Trophoblast cell (in vitro differentiated cells and primary cell): ENCODE measurements at regions not wholly inside any gene's neighbourhood (a gene's known extent, or its start where the extent isn't known, plus 50 kb on each side); places are given as distances from the start of the nearest gene placed in this dataset.

Experiments used
- DNase-seq, 2 donors: peaks; one replicate each; pipeline ENCODE4 v3.0.0-alpha.2; 2016
- H2AFZ ChIP-seq: 2 replicates; pipeline ENCODE4 v1.6.1; 2013; ENCODE audit warnings: low read length, moderate library complexity, mild to moderate bottlenecking; ENCODE audit not compliant: insufficient read depth, poor library complexity
- H2AK5ac ChIP-seq: 2 replicates; pipeline ENCODE4 v1.6.1; 2013; ENCODE audit warnings: mild to moderate bottlenecking, low read length
- H2BK120ac ChIP-seq: 2 replicates; pipeline ENCODE4 v1.6.1; 2013; ENCODE audit warnings: low read length, mild to moderate bottlenecking, moderate library complexity; ENCODE audit not compliant: insufficient read depth, poor library complexity
- H2BK12ac ChIP-seq: 2 replicates; pipeline ENCODE4 v1.6.1; 2013; ENCODE audit warnings: mild to moderate bottlenecking, low read length, moderate library complexity
- H2BK5ac ChIP-seq: 2 replicates; pipeline ENCODE4 v1.6.1; 2013; ENCODE audit warnings: low read length, low read depth, moderate library complexity, mild to moderate bottlenecking; ENCODE audit not compliant: poor library complexity
- H3K14ac ChIP-seq: 2 replicates; pipeline ENCODE4 v1.6.1; 2013; ENCODE audit warnings: mild to moderate bottlenecking, low read length
- H3K18ac ChIP-seq: 2 replicates; pipeline ENCODE4 v1.6.1; 2013; ENCODE audit warnings: mild to moderate bottlenecking, low read length
- H3K23ac ChIP-seq: 2 replicates; pipeline ENCODE4 v1.6.1; 2013; ENCODE audit warnings: low read length
- H3K27ac ChIP-seq: 2 replicates; pipeline ENCODE4 v1.5.1; 2013; ENCODE audit warnings: low read depth, mild to moderate bottlenecking, inconsistent platforms, low read length, moderate library complexity
- H3K27me3 ChIP-seq: 2 replicates; pipeline ENCODE4 v1.6.1; 2013; ENCODE audit warnings: inconsistent platforms, mild to moderate bottlenecking, low read length, moderate library complexity; ENCODE audit not compliant: insufficient read depth
- H3K36me3 ChIP-seq, 2 experiments: 1 replicate in 1 of 2; 2 replicates in 1 of 2; pipeline ENCODE4 v1.6.1; 2013; ENCODE audit warnings: low read length in 2 of 2, mild to moderate bottlenecking in 2 of 2, moderate library complexity in 1 of 2; ENCODE audit not compliant: insufficient read depth in 2 of 2, control insufficient read depth in 1 of 2
- H3K4ac ChIP-seq: 2 replicates; pipeline ENCODE4 v1.6.1; 2013; ENCODE audit warnings: low read depth, mild to moderate bottlenecking, low read length, moderate library complexity
- H3K4me1 ChIP-seq, 2 experiments: 1 replicate in 1 of 2; 2 replicates in 1 of 2; pipeline ENCODE4 v1.6.1; 2013; ENCODE audit warnings: low read length in 2 of 2, mild to moderate bottlenecking in 2 of 2, moderate library complexity in 1 of 2; ENCODE audit not compliant: insufficient read depth in 2 of 2, control insufficient read depth in 1 of 2
- H3K4me2 ChIP-seq: 2 replicates; pipeline ENCODE4 v1.6.1; 2013; ENCODE audit warnings: inconsistent platforms, mild to moderate bottlenecking, low read length, moderate library complexity
- H3K4me3 ChIP-seq: 2 replicates; pipeline ENCODE4 v1.5.1; 2013; ENCODE audit warnings: mild to moderate bottlenecking, low read depth, low read length, inconsistent platforms
- H3K79me1 ChIP-seq: one replicate; pipeline ENCODE4 v1.6.1; 2013; ENCODE audit warnings: low read length
- H3K79me2 ChIP-seq: 2 replicates; pipeline ENCODE4 v1.6.1; 2013; ENCODE audit warnings: low read length, mild to moderate bottlenecking; ENCODE audit not compliant: control insufficient read depth, insufficient read depth, poor library complexity
- H3K9ac ChIP-seq: 2 replicates; pipeline ENCODE4 v1.6.1; 2013; ENCODE audit warnings: mild to moderate bottlenecking, low read length
- H3K9me3 ChIP-seq: 2 replicates; pipeline ENCODE4 v1.6.1; 2013; ENCODE audit warnings: low read depth, mild to moderate bottlenecking, control low read depth, inconsistent platforms, low read length; ENCODE audit not compliant: insufficient read depth
- H4K12ac ChIP-seq: 2 replicates; pipeline ENCODE4 v1.6.1; 2013; ENCODE audit warnings: low read depth, mild to moderate bottlenecking, low read length, moderate library complexity
- H4K8ac ChIP-seq: 2 replicates; pipeline ENCODE4 v1.6.1; 2013; ENCODE audit warnings: low read depth, mild to moderate bottlenecking, low read length, moderate library complexity
- H4K91ac ChIP-seq: one replicate; pipeline ENCODE4 v1.6.1; 2013; ENCODE audit warnings: low read depth, mild to moderate bottlenecking, low read length, moderate library complexity
- WGBS: extraction: QIAGEN DNeasy Blood & Tissue Kit; methylation state at CpG from one replicate; pipeline ENCODE4 v1.1.7; 2013; ENCODE audit warnings: missing lambda C conversion rate; ENCODE audit not compliant: insufficient read length, insufficient coverage; ENCODE audit errors: extremely low coverage; 5-methylcytosine and 5-hydroxymethylcytosine counted together

DNA sequence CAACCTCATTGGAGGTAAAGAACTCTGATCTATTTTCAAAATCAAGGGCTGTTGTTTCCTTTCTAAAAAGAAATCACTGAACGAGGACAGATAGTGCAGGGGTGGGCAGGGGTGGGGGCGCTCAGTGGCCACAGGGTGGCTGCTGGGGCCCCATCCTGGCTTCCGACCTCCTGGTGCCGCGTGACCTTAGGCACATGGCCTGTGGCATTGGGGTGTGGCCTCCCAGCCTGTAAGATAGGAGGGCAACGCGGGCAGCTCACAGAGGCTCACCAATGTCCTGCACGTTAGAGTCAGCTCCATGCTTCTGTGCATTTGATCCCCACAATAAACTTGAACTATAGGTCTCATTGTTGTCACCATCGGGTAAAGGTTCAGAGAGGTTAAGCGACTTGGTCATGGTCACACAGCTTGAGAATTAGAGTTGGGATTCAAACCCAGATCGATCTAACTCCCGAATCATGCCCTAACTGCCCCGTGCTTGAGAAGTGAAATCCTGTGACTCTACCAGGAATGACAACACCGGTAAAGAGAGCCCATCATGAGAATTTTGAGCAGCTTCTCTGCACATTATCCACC lies 148.0 kb upstream of the SLC6A11 start:
- Histone ChIP-seq H3K18ac (no peak overlapping the region), H3K36me3 (no peaks in the 10 kb centered on the region), H3K4me1 (no peaks in the 10 kb centered on the region), H3K79me2 (no peaks in the 10 kb centered on the region), H3K9ac (no peak overlapping the region), H3K4me3 (no peak overlapping the region), H2BK120ac (no peak overlapping the region), H2BK12ac (no peak overlapping the region), H3K79me1 (no peaks in the 10 kb centered on the region), H2AK5ac (no peak overlapping the region), H3K27me3 (no peaks in the 10 kb centered on the region), H2BK5ac (no peak overlapping the region), H2AFZ (no peak overlapping the region), H4K8ac (no peak overlapping the region), H3K14ac (no peak overlapping the region), H3K23ac (no peak overlapping the region), H3K4me2 (no peak overlapping the region), H3K4ac (no peak overlapping the region), H3K27ac (no peak overlapping the region), H3K9me3 (peaks cover 2% of the 10 kb centered on the region), H4K12ac (no peak overlapping the region), H4K91ac (no peak overlapping the region)
- no peak for DNase-seq
- no CpG with 5 or more reads among the region's 14 CpGs for WGBS

- no peak for DNase-seq
- H2AFZ ChIP-seq, result no peak overlapping the region
- H3K4me1 ChIP-seq, result no peaks in the 10 kb centered on the region
- H2AK5ac ChIP-seq, result no peak overlapping the region
- H2BK120ac ChIP-seq, result no peak overlapping the region
- H3K4me2 ChIP-seq, result no peak overlapping the region
- no peak overlapping the region for H3K18ac ChIP-seq
- no peak overlapping the region for H4K91ac ChIP-seq
- no peaks in the 10 kb centered on the region for H3K27me3 ChIP-seq
- WGBS, result no CpG with 5 or more reads among the region's 6 CpGs
- H4K8ac ChIP-seq, result no peak overlapping the region
- no peak overlapping the region for H4K12ac ChIP-seq
- H3K14ac ChIP-seq, result no peak overlapping the region
- H3K9ac ChIP-seq, result no peak overlapping the region
- H3K9me3 ChIP-seq, result peaks cover 2% of the 10 kb centered on the region
- H3K4ac ChIP-seq, result no peak overlapping the region
- H3K23ac ChIP-seq, result no peak overlapping the region
- no peak overlapping the region for H3K27ac ChIP-seq
- no peak overlapping the region for H2BK12ac ChIP-seq
- no peaks in the 10 kb centered on the region for H3K79me1 ChIP-seq
- no peaks in the 10 kb centered on the region for H3K79me2 ChIP-seq
- no peaks in the 10 kb centered on the region for H3K36me3 ChIP-seq
- no peak overlapping the region for H2BK5ac ChIP-seq
- H3K4me3 ChIP-seq, result no peak overlapping the region
These were observed 146.5 kb upstream of the SLC6A11 start for GRCh38 chr3:10669490-10670048.

- H3K27ac ChIP-seq, result no peak overlapping the region
- no peak overlapping the region for H4K8ac ChIP-seq
- H3K27me3 ChIP-seq, result no peaks in the 10 kb centered on the region
- no peak overlapping the region for H3K4me3 ChIP-seq
- no peak overlapping the region for H3K23ac ChIP-seq
- H3K36me3 ChIP-seq, result no peaks in the 10 kb centered on the region
- no peak overlapping the region for H4K12ac ChIP-seq
- H3K14ac ChIP-seq, result no peak overlapping the region
- H2BK120ac ChIP-seq, result no peak overlapping the region
- DNase-seq, result no peak
- no peak overlapping the region for H2BK5ac ChIP-seq
- WGBS, result no CpG with 5 or more reads among the region's 5 CpGs
- no peak overlapping the region for H3K9ac ChIP-seq
- H3K9me3 ChIP-seq, result no peaks in the 10 kb centered on the region
- H3K4ac ChIP-seq, result no peak overlapping the region
- no peak overlapping the region for H2AK5ac ChIP-seq
- no peaks in the 10 kb centered on the region for H3K79me2 ChIP-seq
- H3K4me1 ChIP-seq, result no peaks in the 10 kb centered on the region
- H3K4me2 ChIP-seq, result no peak overlapping the region
- H4K91ac ChIP-seq, result no peak overlapping the region
- no peaks in the 10 kb centered on the region for H3K79me1 ChIP-seq
- H2AFZ ChIP-seq, result no peak overlapping the region
- no peak overlapping the region for H2BK12ac ChIP-seq
- H3K18ac ChIP-seq, result no peak overlapping the region
These were observed 143.6 kb upstream of the SLC6A11 start for GRCh38 chr3:10672422-10672821.

GRCh38 chr3:10674578-10674977 lies 141.4 kb upstream of the SLC6A11 start:
- no peak overlapping the region for H2BK5ac ChIP-seq
- no peaks in the 10 kb centered on the region for H3K79me2 ChIP-seq
- H3K9me3 ChIP-seq, result no peaks in the 10 kb centered on the region
- no peak overlapping the region for H3K9ac ChIP-seq
- WGBS, result no CpG with 5 or more reads among the region's 3 CpGs
- no peak overlapping the region for H2BK120ac ChIP-seq
- no peak overlapping the region for H4K8ac ChIP-seq
- no peak overlapping the region for H3K23ac ChIP-seq
- no peaks in the 10 kb centered on the region for H3K27me3 ChIP-seq
- H3K4me1 ChIP-seq, result no peaks in the 10 kb centered on the region
- no peak overlapping the region for H3K14ac ChIP-seq
- no peak overlapping the region for H4K91ac ChIP-seq
- DNase-seq, result no peak
- no peak overlapping the region for H4K12ac ChIP-seq
- H3K4me2 ChIP-seq, result no peak overlapping the region
- H2AK5ac ChIP-seq, result no peak overlapping the region
- H3K27ac ChIP-seq, result no peak overlapping the region
- H3K79me1 ChIP-seq, result no peaks in the 10 kb centered on the region
- H3K36me3 ChIP-seq, result no peaks in the 10 kb centered on the region
- H3K4ac ChIP-seq, result no peak overlapping the region
- H3K18ac ChIP-seq, result no peak overlapping the region
- H2BK12ac ChIP-seq, result no peak overlapping the region
- H2AFZ ChIP-seq, result no peak overlapping the region
- H3K4me3 ChIP-seq, result no peak overlapping the region
